ENCODE measurements at regions not wholly inside any gene's neighbourhood (a gene's known extent, or its start where the extent isn't known, plus 50 kb on each side); places are given as distances from the start of the nearest gene placed in this dataset.

- no peak for DNase-seq (ENCODE audit: low read depth in 4 of 6, low spot score in 6 of 6)
- Histone ChIP-seq H3K4me3 (ENCODE audit: low read depth, low read length) (no peak overlapping the region), H3K9me3 (ENCODE audit: control insufficient read depth, insufficient read depth, low read length) (no peaks in the 10 kb centered on the region), H3K27me3 (ENCODE audit: control insufficient read depth, insufficient read depth, low read length) (no peaks in the 10 kb centered on the region), H3K4me1 (ENCODE audit: control insufficient read depth, insufficient read depth, low read length) (no peaks in the 10 kb centered on the region), H3K36me3 (ENCODE audit: control insufficient read depth, insufficient read depth, low read length) (no peaks in the 10 kb centered on the region), H3K27ac (ENCODE audit: low read depth, low read length) (no peak overlapping the region)
- WGBS (ENCODE audit: insufficient coverage): no CpG with 5 or more reads among the region's 2 CpGs
Observed at GRCh38 chr7:9854605-9855004, 1119.1 kb upstream of the PHF14 start.

GRCh38 chr7:9856668-9857067, 1117.0 kb upstream of the PHF14 start:
- Histone ChIP-seq H3K4me3 (ENCODE audit: low read depth, low read length) (no peak overlapping the region), H3K9me3 (ENCODE audit: control insufficient read depth, insufficient read depth, low read length) (no peaks in the 10 kb centered on the region), H3K36me3 (ENCODE audit: control insufficient read depth, insufficient read depth, low read length) (no peaks in the 10 kb centered on the region), H3K27me3 (ENCODE audit: control insufficient read depth, insufficient read depth, low read length) (no peaks in the 10 kb centered on the region), H3K4me1 (ENCODE audit: control insufficient read depth, insufficient read depth, low read length) (no peaks in the 10 kb centered on the region), H3K27ac (ENCODE audit: low read depth, low read length) (no peak overlapping the region)
- DNase-seq (ENCODE audit: low read depth in 4 of 6, low spot score in 6 of 6): no peak
- WGBS (ENCODE audit: insufficient coverage): no CpG with 5 or more reads among the region's 1 CpG

GRCh38 chr7:9863545-9863944, 1110.1 kb upstream of the PHF14 start:
- 52% methylated on average over 3 of the region's 3 CpGs for WGBS (ENCODE audit: insufficient coverage)
- DNase-seq (ENCODE audit: low read depth in 4 of 6, low spot score in 6 of 6): peak in 2 of 6 donors; percentile 23 to 47
- no peaks in the 10 kb centered on the region for H3K27me3 ChIP-seq (ENCODE audit: control insufficient read depth, insufficient read depth, low read length)
- H3K4me1 ChIP-seq (ENCODE audit: control insufficient read depth, insufficient read depth, low read length): no peaks in the 10 kb centered on the region
- H3K36me3 ChIP-seq (ENCODE audit: control insufficient read depth, insufficient read depth, low read length): no peaks in the 10 kb centered on the region
- no peaks in the 10 kb centered on the region for H3K9me3 ChIP-seq (ENCODE audit: control insufficient read depth, insufficient read depth, low read length)
- H3K4me3 ChIP-seq (ENCODE audit: low read depth, low read length): no peak overlapping the region
- no peak overlapping the region for H3K27ac ChIP-seq (ENCODE audit: low read depth, low read length)

- Histone ChIP-seq H3K27ac (ENCODE audit: low read depth, low read length) (no peak overlapping the region), H3K9me3 (ENCODE audit: control insufficient read depth, insufficient read depth, low read length) (no peaks in the 10 kb centered on the region), H3K4me1 (ENCODE audit: control insufficient read depth, insufficient read depth, low read length) (no peaks in the 10 kb centered on the region), H3K36me3 (ENCODE audit: control insufficient read depth, insufficient read depth, low read length) (no peaks in the 10 kb centered on the region), H3K27me3 (ENCODE audit: control insufficient read depth, insufficient read depth, low read length) (no peaks in the 10 kb centered on the region), H3K4me3 (ENCODE audit: low read depth, low read length) (no peak overlapping the region)
- no CpG with 5 or more reads among the region's 1 CpG for WGBS (ENCODE audit: insufficient coverage)
- DNase-seq (ENCODE audit: low read depth in 4 of 6, low spot score in 6 of 6): no peak
Observed at GRCh38 chr7:9869151-9869550, 1104.5 kb upstream of the PHF14 start.

- Histone ChIP-seq H3K4me3 (ENCODE audit: low read depth, low read length) (no peak overlapping the region), H3K27ac (ENCODE audit: low read depth, low read length) (no peak overlapping the region), H3K27me3 (ENCODE audit: control insufficient read depth, insufficient read depth, low read length) (no peaks in the 10 kb centered on the region), H3K9me3 (ENCODE audit: control insufficient read depth, insufficient read depth, low read length) (no peaks in the 10 kb centered on the region), H3K36me3 (ENCODE audit: control insufficient read depth, insufficient read depth, low read length) (no peaks in the 10 kb centered on the region), H3K4me1 (ENCODE audit: control insufficient read depth, insufficient read depth, low read length) (no peaks in the 10 kb centered on the region)
- no CpG with 5 or more reads among the region's 2 CpGs for WGBS (ENCODE audit: insufficient coverage)
- DNase-seq (ENCODE audit: low read depth in 4 of 6, low spot score in 6 of 6): no peak
Observed at GRCh38 chr7:9869566-9869965, 1104.1 kb upstream of the PHF14 start.

- Histone ChIP-seq H3K4me1 (ENCODE audit: control insufficient read depth, insufficient read depth, low read length) (no peaks in the 10 kb centered on the region), H3K9me3 (ENCODE audit: control insufficient read depth, insufficient read depth, low read length) (no peaks in the 10 kb centered on the region), H3K27me3 (ENCODE audit: control insufficient read depth, insufficient read depth, low read length) (no peaks in the 10 kb centered on the region), H3K4me3 (ENCODE audit: low read depth, low read length) (no peak overlapping the region), H3K27ac (ENCODE audit: low read depth, low read length) (no peak overlapping the region), H3K36me3 (ENCODE audit: control insufficient read depth, insufficient read depth, low read length) (no peaks in the 10 kb centered on the region)
- no peak for DNase-seq (ENCODE audit: low read depth in 4 of 6, low spot score in 6 of 6)
- WGBS (ENCODE audit: insufficient coverage): no CpG with 5 or more reads among the region's 4 CpGs
Observed at GRCh38 chr7:9870674-9871073, 1103.0 kb upstream of the PHF14 start.

GRCh38 chr7:9874182-9874581, 1099.5 kb upstream of the PHF14 start:
- Histone ChIP-seq H3K36me3 (ENCODE audit: control insufficient read depth, insufficient read depth, low read length) (no peaks in the 10 kb centered on the region), H3K27ac (ENCODE audit: low read depth, low read length) (no peak overlapping the region), H3K4me3 (ENCODE audit: low read depth, low read length) (no peak overlapping the region), H3K4me1 (ENCODE audit: control insufficient read depth, insufficient read depth, low read length) (no peaks in the 10 kb centered on the region), H3K27me3 (ENCODE audit: control insufficient read depth, insufficient read depth, low read length) (no peaks in the 10 kb centered on the region), H3K9me3 (ENCODE audit: control insufficient read depth, insufficient read depth, low read length) (no peaks in the 10 kb centered on the region)
- DNase-seq (ENCODE audit: low read depth in 4 of 6, low spot score in 6 of 6): no peak
- no CpG with 5 or more reads among the region's 1 CpG for WGBS (ENCODE audit: insufficient coverage)

GRCh38 chr7:9876053-9876452, 1097.6 kb upstream of the PHF14 start:
- no peaks in the 10 kb centered on the region for H3K27me3 ChIP-seq (ENCODE audit: control insufficient read depth, insufficient read depth, low read length)

GRCh38 chr7:9889554-9889953, 1084.1 kb upstream of the PHF14 start:
- no peak overlapping the region for H3K4me3 ChIP-seq (ENCODE audit: low read depth, low read length)
- 73% methylated on average over 2 of the region's 2 CpGs for WGBS (ENCODE audit: insufficient coverage)
- H3K27me3 ChIP-seq (ENCODE audit: control insufficient read depth, insufficient read depth, low read length): no peaks in the 10 kb centered on the region
- no peak overlapping the region for H3K27ac ChIP-seq (ENCODE audit: low read depth, low read length)
- H3K36me3 ChIP-seq (ENCODE audit: control insufficient read depth, insufficient read depth, low read length): no peaks in the 10 kb centered on the region
- no peaks in the 10 kb centered on the region for H3K4me1 ChIP-seq (ENCODE audit: control insufficient read depth, insufficient read depth, low read length)
- H3K9me3 ChIP-seq (ENCODE audit: control insufficient read depth, insufficient read depth, low read length): peaks cover 4% of the 10 kb centered on the region
- no peak for DNase-seq (ENCODE audit: low read depth in 4 of 6, low spot score in 6 of 6)

More at GRCh38 chr7:9876053-9876452, 1097.6 kb upstream of the PHF14 start:
- no peaks in the 10 kb centered on the region for H3K9me3 ChIP-seq (ENCODE audit: control insufficient read depth, insufficient read depth, low read length)
- H3K36me3 ChIP-seq (ENCODE audit: control insufficient read depth, insufficient read depth, low read length): no peaks in the 10 kb centered on the region
- H3K27ac ChIP-seq (ENCODE audit: low read depth, low read length): no peak overlapping the region
- DNase-seq (ENCODE audit: low read depth in 4 of 6, low spot score in 6 of 6): no peak
- H3K4me3 ChIP-seq (ENCODE audit: low read depth, low read length): no peak overlapping the region
- H3K4me1 ChIP-seq (ENCODE audit: control insufficient read depth, insufficient read depth, low read length): no peaks in the 10 kb centered on the region

- Histone ChIP-seq H3K4me3 (ENCODE audit: low read depth, low read length) (no peak overlapping the region), H3K36me3 (ENCODE audit: control insufficient read depth, insufficient read depth, low read length) (no peaks in the 10 kb centered on the region), H3K27ac (ENCODE audit: low read depth, low read length) (no peak overlapping the region), H3K9me3 (ENCODE audit: control insufficient read depth, insufficient read depth, low read length) (peaks cover 4% of the 10 kb centered on the region), H3K27me3 (ENCODE audit: control insufficient read depth, insufficient read depth, low read length) (no peaks in the 10 kb centered on the region), H3K4me1 (ENCODE audit: control insufficient read depth, insufficient read depth, low read length) (no peaks in the 10 kb centered on the region)
- no peak for DNase-seq (ENCODE audit: low read depth in 4 of 6, low spot score in 6 of 6)
- WGBS (ENCODE audit: insufficient coverage): 98% methylated on average over 3 of the region's 3 CpGs
Observed at GRCh38 chr7:9890092-9890491, 1083.6 kb upstream of the PHF14 start.
